ENCODE measurements at regions not wholly inside any gene's neighbourhood (a gene's known extent, or its start where the extent isn't known, plus 50 kb on each side); places are given as distances from the start of the nearest gene placed in this dataset.

GRCh38 chr21:32826329-32827167 is 55.0 kb upstream of the PAXBP1 start:
- TF ChIP-seq, protein P1, sequence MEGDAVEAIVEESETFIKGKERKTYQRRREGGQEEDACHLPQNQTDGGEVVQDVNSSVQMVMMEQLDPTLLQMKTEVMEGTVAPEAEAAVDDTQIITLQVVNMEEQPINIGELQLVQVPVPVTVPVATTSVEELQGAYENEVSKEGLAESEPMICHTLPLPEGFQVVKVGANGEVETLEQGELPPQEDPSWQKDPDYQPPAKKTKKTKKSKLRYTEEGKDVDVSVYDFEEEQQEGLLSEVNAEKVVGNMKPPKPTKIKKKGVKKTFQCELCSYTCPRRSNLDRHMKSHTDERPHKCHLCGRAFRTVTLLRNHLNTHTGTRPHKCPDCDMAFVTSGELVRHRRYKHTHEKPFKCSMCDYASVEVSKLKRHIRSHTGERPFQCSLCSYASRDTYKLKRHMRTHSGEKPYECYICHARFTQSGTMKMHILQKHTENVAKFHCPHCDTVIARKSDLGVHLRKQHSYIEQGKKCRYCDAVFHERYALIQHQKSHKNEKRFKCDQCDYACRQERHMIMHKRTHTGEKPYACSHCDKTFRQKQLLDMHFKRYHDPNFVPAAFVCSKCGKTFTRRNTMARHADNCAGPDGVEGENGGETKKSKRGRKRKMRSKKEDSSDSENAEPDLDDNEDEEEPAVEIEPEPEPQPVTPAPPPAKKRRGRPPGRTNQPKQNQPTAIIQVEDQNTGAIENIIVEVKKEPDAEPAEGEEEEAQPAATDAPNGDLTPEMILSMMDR (IDR thresholded peaks at IDR 0.05), result peak; percentile 69
- TF ChIP-seq SIN3A (IDR thresholded peaks at IDR 0.05; ENCODE audit: borderline replicate concordance, insufficient read depth, low read depth, low read length), result no peak
- no peak for TF ChIP-seq POLR2AphosphoS5 (IDR thresholded peaks at IDR 0.05; ENCODE audit: low read depth, low read length)

Measured in Panc1 (cell line).